GM12873 (cell line): ENCODE measurements at regions not wholly inside any gene's neighbourhood (a gene's known extent, or its start where the extent isn't known, plus 50 kb on each side); places are given as distances from the start of the nearest gene placed in this dataset.

Experiments
- TF ChIP-seq, protein P1 (sequence below): IDR thresholded peaks from 2 replicates; pipeline ENCODE4 v1.5.1; 2012; ENCODE audit warnings: low read depth, mild to moderate bottlenecking, moderate library complexity, low read length, control low read depth; ENCODE audit not compliant: insufficient read depth; ENCODE audit errors: missing control alignments

DNA sequence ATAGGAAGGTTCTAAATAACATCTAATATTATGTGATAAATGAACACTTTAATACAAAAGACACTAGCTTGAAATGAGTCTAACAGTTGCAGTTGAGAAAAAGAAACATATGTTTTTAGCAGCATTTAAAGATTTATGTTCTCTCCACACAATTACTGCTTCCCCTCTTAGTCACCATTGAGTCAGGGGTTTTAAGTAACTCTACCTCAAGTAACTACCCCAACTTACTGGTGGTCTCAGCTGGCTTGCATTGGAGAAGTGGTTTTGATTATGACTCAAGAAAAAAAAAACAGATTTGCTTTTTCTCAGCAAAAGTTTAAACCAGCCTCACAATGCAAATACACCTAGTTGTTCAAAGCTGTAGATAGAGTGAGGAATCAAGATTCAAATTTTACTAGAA, 1216.5 kb upstream of the CDH9 start:
- TF ChIP-seq, protein P1, sequence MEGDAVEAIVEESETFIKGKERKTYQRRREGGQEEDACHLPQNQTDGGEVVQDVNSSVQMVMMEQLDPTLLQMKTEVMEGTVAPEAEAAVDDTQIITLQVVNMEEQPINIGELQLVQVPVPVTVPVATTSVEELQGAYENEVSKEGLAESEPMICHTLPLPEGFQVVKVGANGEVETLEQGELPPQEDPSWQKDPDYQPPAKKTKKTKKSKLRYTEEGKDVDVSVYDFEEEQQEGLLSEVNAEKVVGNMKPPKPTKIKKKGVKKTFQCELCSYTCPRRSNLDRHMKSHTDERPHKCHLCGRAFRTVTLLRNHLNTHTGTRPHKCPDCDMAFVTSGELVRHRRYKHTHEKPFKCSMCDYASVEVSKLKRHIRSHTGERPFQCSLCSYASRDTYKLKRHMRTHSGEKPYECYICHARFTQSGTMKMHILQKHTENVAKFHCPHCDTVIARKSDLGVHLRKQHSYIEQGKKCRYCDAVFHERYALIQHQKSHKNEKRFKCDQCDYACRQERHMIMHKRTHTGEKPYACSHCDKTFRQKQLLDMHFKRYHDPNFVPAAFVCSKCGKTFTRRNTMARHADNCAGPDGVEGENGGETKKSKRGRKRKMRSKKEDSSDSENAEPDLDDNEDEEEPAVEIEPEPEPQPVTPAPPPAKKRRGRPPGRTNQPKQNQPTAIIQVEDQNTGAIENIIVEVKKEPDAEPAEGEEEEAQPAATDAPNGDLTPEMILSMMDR, result no peak

DNA sequence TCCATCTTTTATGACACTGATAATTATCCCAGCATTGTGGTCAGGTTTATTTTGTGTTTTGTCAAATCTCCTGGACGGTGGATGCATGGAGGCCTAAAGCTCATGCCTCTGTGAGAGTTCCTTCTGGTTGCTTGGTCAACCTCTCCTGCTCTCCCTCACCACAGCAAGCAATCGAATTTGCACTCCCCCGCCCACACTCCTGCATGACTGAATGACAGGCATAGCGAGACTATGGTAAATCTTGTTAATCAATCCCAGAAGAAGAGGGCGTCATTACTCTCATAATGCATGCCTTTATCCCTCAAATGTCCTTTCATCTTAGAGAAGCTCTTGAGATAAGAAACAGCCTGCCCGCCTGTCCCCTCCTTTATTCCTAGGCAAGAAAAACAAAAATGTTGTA, 1215.0 kb upstream of the CDH9 start:
- TF ChIP-seq, protein P1, result no peak

DNA sequence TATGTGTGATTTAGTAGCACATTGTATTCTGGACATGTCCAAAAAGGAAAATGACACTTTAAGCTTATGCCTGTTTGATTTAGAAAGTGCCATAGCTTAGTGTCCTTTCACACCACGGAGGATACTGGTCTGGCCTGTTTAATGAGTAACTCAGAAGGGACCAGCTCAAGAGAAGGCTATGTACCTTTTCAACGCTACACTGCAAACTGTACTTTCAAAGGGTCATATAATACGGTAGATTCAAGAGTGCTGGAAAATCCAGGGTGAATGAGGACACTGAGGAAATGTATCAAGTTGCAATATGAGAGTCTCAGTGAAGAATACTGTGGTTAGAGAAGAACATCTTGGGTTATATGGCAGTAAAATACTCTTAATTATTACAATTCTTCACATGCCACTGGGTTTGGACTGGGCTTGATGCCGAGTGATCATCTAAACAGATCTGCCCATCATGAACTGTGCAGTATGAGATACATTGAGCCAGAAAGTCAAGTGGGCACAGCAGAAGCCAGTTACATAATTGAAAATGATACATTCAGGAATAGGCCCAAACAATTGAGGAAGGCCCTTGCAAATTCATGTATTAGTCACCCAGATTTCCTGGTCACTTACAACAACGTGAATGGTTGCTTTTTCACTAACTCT, 1211.5 kb upstream of the CDH9 start:
- TF ChIP-seq, protein P1, result no peak

DNA sequence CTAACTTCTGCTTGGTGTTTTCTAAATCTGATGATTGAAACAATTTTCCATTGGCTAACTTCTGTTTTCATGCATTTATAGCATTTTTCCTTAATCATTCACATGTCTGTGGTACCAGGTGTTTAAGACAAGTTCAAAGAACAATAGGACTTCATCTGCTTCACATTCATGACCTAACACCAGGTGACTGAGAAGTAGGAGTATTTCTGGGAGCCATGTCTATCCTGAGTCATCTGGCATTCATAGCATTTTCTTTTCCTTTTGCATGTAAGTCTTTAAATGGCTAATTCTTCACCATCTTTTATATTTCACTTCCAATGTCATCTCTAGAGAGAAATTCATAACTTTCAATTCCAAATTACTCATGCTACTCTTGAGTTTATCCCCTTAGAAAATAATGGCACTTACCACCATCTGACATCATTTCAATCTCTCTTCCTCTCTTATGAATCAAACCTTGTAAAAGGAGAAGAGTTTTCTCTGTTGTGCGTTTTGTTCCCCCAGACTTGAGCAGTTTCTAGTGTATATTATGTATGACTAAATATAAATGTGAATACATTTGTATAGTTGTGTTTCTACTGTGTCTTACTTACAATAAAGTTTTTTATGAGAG, 1196.1 kb upstream of the CDH9 start:
- TF ChIP-seq, protein P1, result no peak

DNA sequence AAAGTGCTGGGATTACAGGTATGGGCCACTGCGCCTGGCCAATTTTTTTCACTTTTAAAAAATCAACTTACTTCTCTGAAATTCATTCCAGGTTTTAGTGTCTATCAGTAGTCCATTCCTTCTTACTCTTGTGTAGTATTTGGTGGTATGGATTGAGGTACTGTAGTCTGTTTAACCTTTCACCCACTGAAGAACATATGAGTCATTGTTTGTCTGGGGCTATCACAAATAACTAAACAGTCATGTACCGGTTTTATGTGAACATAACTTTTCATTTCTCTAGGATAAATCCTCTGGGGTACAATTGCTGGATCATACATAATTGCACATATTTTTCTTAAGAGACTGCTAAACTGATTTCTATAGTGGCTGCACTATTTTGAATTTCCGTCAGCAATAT, 1188.0 kb upstream of the CDH9 start:
- TF ChIP-seq, protein P1, result no peak

DNA sequence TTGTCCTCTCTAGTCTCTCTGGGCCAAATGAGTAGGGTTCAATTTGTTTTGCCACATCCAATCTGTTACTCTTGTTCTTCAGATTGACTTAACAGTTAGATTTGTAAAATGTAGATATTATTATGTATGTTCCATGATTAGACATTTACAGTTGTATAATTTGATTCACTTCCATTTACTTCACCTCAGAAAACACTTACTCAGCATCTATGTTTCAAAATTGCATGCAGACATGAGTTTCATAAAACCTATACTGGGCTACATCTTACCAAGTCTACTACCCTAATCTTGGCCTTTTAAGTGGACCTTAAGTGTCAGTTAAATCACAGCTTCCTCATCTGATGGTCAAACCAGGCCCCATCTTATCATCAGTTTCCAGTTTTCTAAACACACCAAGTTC, 1181.2 kb upstream of the CDH9 start:
- TF ChIP-seq, protein P1, result no peak

DNA sequence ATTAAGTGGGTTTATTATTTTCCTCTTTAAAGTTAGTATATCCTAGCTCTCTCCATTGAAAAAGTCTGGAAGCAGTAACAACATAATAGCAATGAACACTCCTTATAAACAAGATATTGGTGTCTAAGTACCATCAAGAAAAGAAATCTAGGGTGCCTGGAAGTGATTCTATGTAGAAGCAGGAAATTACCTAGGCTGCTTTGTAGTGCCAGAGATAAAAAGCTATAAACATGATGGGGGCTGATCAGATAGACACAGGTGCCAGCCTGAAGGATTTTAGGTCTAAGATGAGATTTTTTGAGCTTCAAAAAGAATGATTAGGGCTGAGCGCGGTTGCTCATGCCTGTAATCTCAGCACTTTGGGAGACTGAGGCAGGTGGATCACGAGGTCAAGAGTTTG, 1179.3 kb upstream of the CDH9 start:
- TF ChIP-seq, protein P1, result no peak
